SK-N-SH treated with all-trans-retinoic acid at 6 μM for 48 hours (cell line): ENCODE measurements at regions not wholly inside any gene's neighbourhood (a gene's known extent, or its start where the extent isn't known, plus 50 kb on each side); places are given as distances from the start of the nearest gene placed in this dataset.

Source experiments
- ATAC-seq: fragments of 200-7000 bp; cut with Tn5 transposase; 3 replicates; pipeline ENCODE4 v1.9.1; 2020; ENCODE audit warnings: mild to moderate bottlenecking, moderate library complexity
- ARNTL ChIP-seq: fragments of 450-650 bp; formaldehyde crosslinking; IDR thresholded peaks from 2 replicates; pipeline ENCODE4 v1.5.0; 2020; ENCODE audit warnings: low read depth, mild to moderate bottlenecking, moderate library complexity, borderline replicate concordance
- BACH2 ChIP-seq: fragments of 250-450 bp; sonication (Bioruptor Pico); IDR thresholded peaks from 2 replicates; pipeline ENCODE4 v1.9.0; 2021; ENCODE audit warnings: mild to moderate bottlenecking, borderline replicate concordance
- CSDC2 ChIP-seq: fragments of 250-450 bp; sonication (Bioruptor Pico); IDR thresholded peaks from 2 replicates; pipeline ENCODE4 v1.5.0; 2020; ENCODE audit warnings: mild to moderate bottlenecking, moderate library complexity
- ESRRG ChIP-seq: fragments of 250-450 bp; sonication (Bioruptor Pico); IDR thresholded peaks from 2 replicates; pipeline ENCODE4 v1.6.1; 2021; ENCODE audit warnings: mild to moderate bottlenecking
- ISL1 ChIP-seq: fragments of 250-450 bp; sonication (Bioruptor Pico); IDR thresholded peaks from 2 replicates; pipeline ENCODE4 v2.1.2; 2022; ENCODE audit warnings: mild to moderate bottlenecking, moderate library complexity
- OSR1 ChIP-seq: fragments of 250-450 bp; sonication (Bioruptor Pico); IDR thresholded peaks from 2 replicates; pipeline ENCODE4 v1.8.0; 2022; ENCODE audit warnings: moderate library complexity, mild to moderate bottlenecking, inconsistent platforms
- PPARA ChIP-seq: fragments of 250-450 bp; sonication (Bioruptor Pico); IDR thresholded peaks from 2 replicates; pipeline ENCODE4 v1.5.0; 2020; ENCODE audit warnings: mild to moderate bottlenecking, borderline replicate concordance
- SNAI2 ChIP-seq: fragments of 250-450 bp; sonication (Bioruptor Pico); IDR thresholded peaks from 2 replicates; pipeline ENCODE4 v1.5.0; 2020; ENCODE audit warnings: mild to moderate bottlenecking, moderate library complexity
- TCF4 ChIP-seq: fragments of 250-450 bp; sonication (Bioruptor Pico); IDR thresholded peaks from 2 replicates; pipeline ENCODE4 v1.8.0; 2021; ENCODE audit warnings: mild to moderate bottlenecking, moderate library complexity, borderline replicate concordance
- TOX ChIP-seq: fragments of 250-450 bp; sonication (Bioruptor Pico); IDR thresholded peaks from 2 replicates; pipeline ENCODE4 v1.8.0; 2021; ENCODE audit warnings: mild to moderate bottlenecking, moderate library complexity, borderline replicate concordance
- TSHZ2 ChIP-seq: fragments of 250-450 bp; sonication (Bioruptor Pico); IDR thresholded peaks from 2 replicates; pipeline ENCODE4 v1.5.0; 2020; ENCODE audit warnings: mild to moderate bottlenecking, moderate library complexity
- ZC3H10 ChIP-seq: fragments of 250-450 bp; sonication (Bioruptor Pico); IDR thresholded peaks from 2 replicates; pipeline ENCODE4 v1.5.1; 2021; ENCODE audit warnings: mild to moderate bottlenecking, moderate library complexity
- ZFP30 ChIP-seq: fragments of 450-650 bp; formaldehyde crosslinking; IDR thresholded peaks from 2 replicates; pipeline ENCODE4 v1.5.0; 2022; ENCODE audit warnings: mild to moderate bottlenecking, moderate library complexity
- ZNF70 ChIP-seq: fragments of 450-650 bp; formaldehyde crosslinking; IDR thresholded peaks from 2 replicates; pipeline ENCODE4 v1.5.0; 2020; ENCODE audit warnings: mild to moderate bottlenecking, moderate library complexity
- ZNF8 ChIP-seq: fragments of 450-650 bp; formaldehyde crosslinking; IDR thresholded peaks from 2 replicates; pipeline ENCODE4 v1.5.0; 2020; ENCODE audit warnings: mild to moderate bottlenecking, moderate library complexity
- TF ChIP-seq, protein P1 (sequence below): fragments of 250-450 bp; sonication (Bioruptor Pico); IDR thresholded peaks from 2 replicates; pipeline ENCODE4 v1.8.0; 2021; ENCODE audit warnings: low read depth, mild to moderate bottlenecking, moderate library complexity, borderline replicate concordance
- TF ChIP-seq, protein P2 (sequence below): fragments of 250-450 bp; sonication (Bioruptor Pico); IDR thresholded peaks from 2 replicates; pipeline ENCODE4 v1.5.1; 2021; ENCODE audit warnings: mild to moderate bottlenecking, moderate library complexity
- TF ChIP-seq, protein P3 (sequence below): fragments of 250-450 bp; sonication (Bioruptor Pico); IDR thresholded peaks from 2 replicates; pipeline ENCODE4 v1.5.1; 2020; ENCODE audit warnings: low read depth, mild to moderate bottlenecking, moderate library complexity

DNA sequence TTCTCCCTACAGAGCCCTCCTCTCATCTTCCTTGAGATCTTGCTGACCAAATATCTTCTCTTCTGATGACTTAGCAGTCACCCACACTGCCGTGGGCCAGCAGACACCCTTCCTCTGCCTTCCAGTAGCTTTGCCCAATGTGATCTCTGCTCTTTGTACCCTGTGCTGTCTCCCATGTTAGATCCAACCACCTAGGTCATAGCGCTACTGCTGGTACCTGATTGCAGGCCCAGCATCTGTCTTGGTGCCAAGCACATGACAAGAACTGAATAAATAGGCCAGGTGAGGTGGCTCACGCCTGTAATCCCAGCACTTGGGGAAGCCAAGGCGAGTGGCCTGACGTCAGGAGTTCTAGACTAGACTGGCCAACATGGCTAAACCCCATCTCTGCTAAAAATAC, 149.7 kb downstream of the TM9SF2 start:
- TF ChIP-seq ESRRG (CRISPR knock-in tag) = no peak
- TF ChIP-seq ARNTL (CRISPR knock-in tag) = no peak
- no peak for TF ChIP-seq TOX
- ATAC-seq = no peak

- no peak for TF ChIP-seq ZNF8 (CRISPR knock-in tag)
- TF ChIP-seq, protein P1, sequence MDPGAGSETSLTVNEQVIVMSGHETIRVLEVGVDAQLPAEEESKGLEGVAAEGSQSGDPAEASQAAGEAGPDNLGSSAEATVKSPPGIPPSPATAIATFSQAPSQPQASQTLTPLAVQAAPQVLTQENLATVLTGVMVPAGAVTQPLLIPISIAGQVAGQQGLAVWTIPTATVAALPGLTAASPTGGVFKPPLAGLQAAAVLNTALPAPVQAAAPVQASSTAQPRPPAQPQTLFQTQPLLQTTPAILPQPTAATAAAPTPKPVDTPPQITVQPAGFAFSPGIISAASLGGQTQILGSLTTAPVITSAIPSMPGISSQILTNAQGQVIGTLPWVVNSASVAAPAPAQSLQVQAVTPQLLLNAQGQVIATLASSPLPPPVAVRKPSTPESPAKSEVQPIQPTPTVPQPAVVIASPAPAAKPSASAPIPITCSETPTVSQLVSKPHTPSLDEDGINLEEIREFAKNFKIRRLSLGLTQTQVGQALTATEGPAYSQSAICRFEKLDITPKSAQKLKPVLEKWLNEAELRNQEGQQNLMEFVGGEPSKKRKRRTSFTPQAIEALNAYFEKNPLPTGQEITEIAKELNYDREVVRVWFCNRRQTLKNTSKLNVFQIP = no peak
- TF ChIP-seq CSDC2 (CRISPR knock-in tag) = no peak
- no peak for TF ChIP-seq TSHZ2 (CRISPR knock-in tag)
- no peak for TF ChIP-seq ESRRG (CRISPR knock-in tag)
- no peak for TF ChIP-seq ARNTL (CRISPR knock-in tag)
- TF ChIP-seq, protein P2, sequence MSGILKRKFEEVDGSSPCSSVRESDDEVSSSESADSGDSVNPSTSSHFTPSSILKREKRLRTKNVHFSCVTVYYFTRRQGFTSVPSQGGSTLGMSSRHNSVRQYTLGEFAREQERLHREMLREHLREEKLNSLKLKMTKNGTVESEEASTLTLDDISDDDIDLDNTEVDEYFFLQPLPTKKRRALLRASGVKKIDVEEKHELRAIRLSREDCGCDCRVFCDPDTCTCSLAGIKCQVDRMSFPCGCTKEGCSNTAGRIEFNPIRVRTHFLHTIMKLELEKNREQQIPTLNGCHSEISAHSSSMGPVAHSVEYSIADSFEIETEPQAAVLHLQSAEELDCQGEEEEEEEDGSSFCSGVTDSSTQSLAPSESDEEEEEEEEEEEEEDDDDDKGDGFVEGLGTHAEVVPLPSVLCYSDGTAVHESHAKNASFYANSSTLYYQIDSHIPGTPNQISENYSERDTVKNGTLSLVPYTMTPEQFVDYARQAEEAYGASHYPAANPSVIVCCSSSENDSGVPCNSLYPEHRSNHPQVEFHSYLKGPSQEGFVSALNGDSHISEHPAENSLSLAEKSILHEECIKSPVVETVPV = no peak
- no peak for TF ChIP-seq ZNF70 (CRISPR knock-in tag)
- no peak for TF ChIP-seq OSR1 (CRISPR knock-in tag)
- TF ChIP-seq ZFP30 (CRISPR knock-in tag) = no peak
- TF ChIP-seq SNAI2 (CRISPR knock-in tag) = no peak
- no peak for TF ChIP-seq ISL1 (CRISPR knock-in tag)
- TF ChIP-seq, protein P3, sequence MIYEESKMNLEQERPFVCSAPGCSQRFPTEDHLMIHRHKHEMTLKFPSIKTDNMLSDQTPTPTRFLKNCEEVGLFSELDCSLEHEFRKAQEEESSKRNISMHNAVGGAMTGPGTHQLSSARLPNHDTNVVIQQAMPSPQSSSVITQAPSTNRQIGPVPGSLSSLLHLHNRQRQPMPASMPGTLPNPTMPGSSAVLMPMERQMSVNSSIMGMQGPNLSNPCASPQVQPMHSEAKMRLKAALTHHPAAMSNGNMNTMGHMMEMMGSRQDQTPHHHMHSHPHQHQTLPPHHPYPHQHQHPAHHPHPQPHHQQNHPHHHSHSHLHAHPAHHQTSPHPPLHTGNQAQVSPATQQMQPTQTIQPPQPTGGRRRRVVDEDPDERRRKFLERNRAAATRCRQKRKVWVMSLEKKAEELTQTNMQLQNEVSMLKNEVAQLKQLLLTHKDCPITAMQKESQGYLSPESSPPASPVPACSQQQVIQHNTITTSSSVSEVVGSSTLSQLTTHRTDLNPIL = no peak
- TF ChIP-seq BACH2 (CRISPR knock-in tag) = no peak
- TF ChIP-seq TCF4 (CRISPR knock-in tag) = no peak
- no peak for TF ChIP-seq ZC3H10
- ATAC-seq = no peak
These were observed 149.1 kb downstream of the TM9SF2 start for GRCh38 chr13:99650410-99650809.

DNA sequence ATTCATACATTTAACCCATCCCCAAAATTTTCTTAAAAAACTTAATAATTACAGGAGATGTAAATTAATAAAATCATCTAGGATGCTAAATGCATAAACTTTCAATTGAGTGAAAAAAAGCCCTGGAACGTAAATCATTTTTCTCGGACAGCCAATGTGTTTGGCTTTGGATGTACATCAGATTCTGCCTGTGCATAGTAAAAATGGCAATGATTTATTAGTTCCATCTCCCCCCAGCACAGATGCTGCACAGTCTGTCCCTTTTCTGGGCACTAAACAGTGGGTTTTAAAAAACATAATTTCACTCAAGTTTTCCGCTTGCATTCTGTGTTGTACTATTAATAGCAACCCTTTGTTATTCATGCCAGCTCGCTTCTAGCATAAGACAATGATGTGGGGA, 147.7 kb downstream of the TM9SF2 start:
- ATAC-seq = no peak

More for the DNA sequence above, 147.7 kb downstream of the TM9SF2 start:
- no peak for TF ChIP-seq ZFP30 (CRISPR knock-in tag)
- TF ChIP-seq PPARA = no peak
- TF ChIP-seq ZC3H10 = no peak
- TF ChIP-seq, protein P2 = no peak
- no peak for TF ChIP-seq TCF4 (CRISPR knock-in tag)
- TF ChIP-seq BACH2 (CRISPR knock-in tag) = no peak
- TF ChIP-seq ISL1 (CRISPR knock-in tag) = no peak
- TF ChIP-seq, protein P1 = no peak
- TF ChIP-seq SNAI2 (CRISPR knock-in tag) = no peak
- TF ChIP-seq, all 23 proteins: peak for 0
